ENCODE measurements at regions not wholly inside any gene's neighbourhood (a gene's known extent, or its start where the extent isn't known, plus 50 kb on each side); places are given as distances from the start of the nearest gene placed in this dataset.

GRCh38 chr2:186979439-186980116, 130.6 kb upstream of the ZSWIM2 start:
- no peak for TF ChIP-seq CTCF (IDR thresholded peaks at IDR 0.05)
- no peak for TF ChIP-seq POLR2A (IDR thresholded peaks at IDR 0.05)

Measured in body of pancreas (tissue), 4 donors.